OCI-LY7 (cell line): ENCODE measurements at regions not wholly inside any gene's neighbourhood (a gene's known extent, or its start where the extent isn't known, plus 50 kb on each side); places are given as distances from the start of the nearest gene placed in this dataset.

Source experiments
- BruUV-seq: library from RNA; stranded (reverse); fragments of 400-500 nt; replicated peaks from 2 replicates; lab custom pipeline; 2021; lab: Mats Ljungman, UMichigan
- CTCF ChIA-PET: fragments of 300-600 bp; sonication (Branson Sonifier 250); formaldehyde crosslinking; loops from one replicate; lab custom pipeline; 2022; ENCODE audit warnings: antibody characterized with exemption; ENCODE audit not compliant: unreplicated experiment; lab: Charles Lee
- POLR2A ChIA-PET: fragments of 300-600 bp; sonication (Branson Sonifier 250); formaldehyde crosslinking; loops from one replicate; lab custom pipeline; 2022; ENCODE audit warnings: antibody characterized with exemption; lab: Charles Lee
- DNase-seq: peaks from one replicate; pipeline ENCODE4 v3.0.0-alpha.2; 2015; ENCODE audit warnings: low spot score
- H2AFZ ChIP-seq: fragments of 200-600 bp; sonication (generic), shearing (Covaris generic); 2 replicates; pipeline ENCODE4 v1.6.1; 2014; ENCODE audit warnings: mild to moderate bottlenecking, antibody characterized with exemption, low read length, moderate library complexity
- H3K27ac ChIP-seq: fragments of 200-600 bp; sonication (generic); 2 replicates; pipeline ENCODE4 v1.5.1; 2014; ENCODE audit warnings: mixed run types, low read depth, mild to moderate bottlenecking, moderate library complexity, low read length, inconsistent platforms; ENCODE audit not compliant: poor library complexity, severe bottlenecking
- H3K36me3 ChIP-seq: fragments of 200-600 bp; sonication (generic); 2 replicates; pipeline ENCODE4 v1.6.1; 2014; ENCODE audit warnings: mild to moderate bottlenecking, antibody characterized with exemption, low read length, moderate library complexity, mixed read lengths; ENCODE audit not compliant: insufficient read depth
- H3K4me1 ChIP-seq: fragments of 200-600 bp; sonication (generic); 2 replicates; pipeline ENCODE4 v1.5.1; 2014; ENCODE audit warnings: mild to moderate bottlenecking, low read length; ENCODE audit not compliant: insufficient read depth, poor library complexity, severe bottlenecking
- H3K4me2 ChIP-seq: fragments of 200-600 bp; sonication (generic); 2 replicates; pipeline ENCODE4 v1.6.1; 2014; ENCODE audit warnings: mild to moderate bottlenecking, low read length
- H3K4me3 ChIP-seq: fragments of 200-600 bp; sonication (generic); 2 replicates; pipeline ENCODE4 v1.5.1; 2014; ENCODE audit warnings: mild to moderate bottlenecking, low read depth, low read length; ENCODE audit not compliant: poor library complexity, severe bottlenecking
- H3K79me2 ChIP-seq: fragments of 200-600 bp; sonication (generic); 2 replicates; pipeline ENCODE4 v1.6.1; 2016; ENCODE audit warnings: low read depth, mild to moderate bottlenecking, low read length, moderate library complexity, mixed read lengths; ENCODE audit not compliant: insufficient read depth
- H3K9me2 ChIP-seq: fragments of 200-600 bp; sonication (generic); 2 replicates; pipeline ENCODE4 v1.6.1; 2016; ENCODE audit warnings: mild to moderate bottlenecking, low read length, mixed read lengths; ENCODE audit not compliant: insufficient read depth
- H3K9me3 ChIP-seq: fragments of 200-600 bp; sonication (generic); 2 replicates; pipeline ENCODE4 v1.6.1; 2014; ENCODE audit warnings: mild to moderate bottlenecking, mixed run types, low read length, mixed read lengths
- H4K20me1 ChIP-seq: fragments of 200-600 bp; sonication (generic); 2 replicates; pipeline ENCODE4 v1.6.1; 2014; ENCODE audit warnings: mild to moderate bottlenecking, antibody characterized with exemption, low read length, moderate library complexity, mixed read lengths; ENCODE audit not compliant: insufficient read depth
- CTCF ChIP-seq: fragments of 200-600 bp; sonication (generic); conservative IDR thresholded peaks from 2 replicates; pipeline ENCODE4 v1.5.1; 2014; ENCODE audit warnings: mild to moderate bottlenecking, antibody characterized with exemption, low read length, moderate library complexity, mixed read lengths
- EZH2phosphoT487 ChIP-seq: fragments of 200-600 bp; sonication (generic); IDR thresholded peaks from 2 replicates; pipeline ENCODE4 v1.6.1; 2018; ENCODE audit warnings: low read depth, borderline replicate concordance, mild to moderate bottlenecking, mixed run types, antibody characterized with exemption, low read length, moderate library complexity, mixed read lengths
- intact Hi-C: fragments of 100-400 bp; cut with micrococcal nuclease; formaldehyde crosslinking; loops from one replicate; pipeline ENCODE4 v1.10.0; 2022; ENCODE audit not compliant: unreplicated experiment

- no peaks in the 10 kb centered on the region for H3K36me3 ChIP-seq
- H3K4me2 ChIP-seq = no peak overlapping the region
- ChIA-PET POLR2A (no interaction called here), CTCF (no interaction called here)
- H2AFZ ChIP-seq = no peak overlapping the region
- H3K79me2 ChIP-seq = no peaks in the 10 kb centered on the region
- H4K20me1 ChIP-seq = no peaks in the 10 kb centered on the region
- H3K9me3 ChIP-seq = no peaks in the 10 kb centered on the region
- no peak overlapping the region for H3K27ac ChIP-seq
- no peak for DNase-seq
- intact Hi-C loops = no loop called here
- no peaks in the 10 kb centered on the region for H3K4me1 ChIP-seq
- no peaks in the 10 kb centered on the region for H3K9me2 ChIP-seq
- BruUV-seq = no TSS peak
- TF ChIP-seq EZH2phosphoT487 = no peak
- no peak overlapping the region for H3K4me3 ChIP-seq
These were observed 1053.7 kb downstream of the VRK1 start for GRCh38 chr14:97850886-97851285.

- intact Hi-C loops = no loop called here
- no peak overlapping the region for H3K4me3 ChIP-seq
- H3K9me3 ChIP-seq = no peaks in the 10 kb centered on the region
- no peaks in the 10 kb centered on the region for H3K9me2 ChIP-seq
- no peaks in the 10 kb centered on the region for H3K36me3 ChIP-seq
- no peak overlapping the region for H3K27ac ChIP-seq
- ChIA-PET CTCF (no interaction called here), POLR2A (interaction anchor here (1.0 kb wide), 1 partner anchor 162 kb away, joined by 3 read pairs; no protein-coding TSS in a partner anchor)
- no peaks in the 10 kb centered on the region for H4K20me1 ChIP-seq
- H3K79me2 ChIP-seq = no peaks in the 10 kb centered on the region
- H3K4me2 ChIP-seq = no peak overlapping the region
- TF ChIP-seq CTCF = no peak
- TF ChIP-seq EZH2phosphoT487 = no peak
- no TSS peak for BruUV-seq
- DNase-seq = no peak
- no peak overlapping the region for H2AFZ ChIP-seq
- H3K4me1 ChIP-seq = no peaks in the 10 kb centered on the region
These were observed 1054.3 kb downstream of the VRK1 start for GRCh38 chr14:97851428-97851995.

GRCh38 chr14:97854918-97855317 is 1057.7 kb downstream of the VRK1 start:
- Histone ChIP-seq H3K4me3 (no peak overlapping the region), H3K27ac (no peak overlapping the region), H3K4me2 (no peak overlapping the region), H4K20me1 (no peaks in the 10 kb centered on the region), H3K36me3 (no peaks in the 10 kb centered on the region), H3K9me2 (no peaks in the 10 kb centered on the region), H3K9me3 (no peaks in the 10 kb centered on the region), H3K79me2 (no peaks in the 10 kb centered on the region), H3K4me1 (no peaks in the 10 kb centered on the region), H2AFZ (no peak overlapping the region)
- DNase-seq = no peak
- TF ChIP-seq EZH2phosphoT487 = no peak
- TF ChIP-seq CTCF = no peak
- no TSS peak for BruUV-seq
- ChIA-PET POLR2A (no interaction called here), CTCF (no interaction called here)
- intact Hi-C loops = no loop called here
